OCI-LY7 (cell line): ENCODE measurements at regions not wholly inside any gene's neighbourhood (a gene's known extent, or its start where the extent isn't known, plus 50 kb on each side); places are given as distances from the start of the nearest gene placed in this dataset.

Experiments
- BruUV-seq: library from RNA; stranded (reverse); fragments of 400-500 nt; replicated peaks from 2 replicates; lab custom pipeline; 2021; lab: Mats Ljungman, UMichigan
- CTCF ChIA-PET: fragments of 300-600 bp; sonication (Branson Sonifier 250); formaldehyde crosslinking; loops from one replicate; lab custom pipeline; 2022; ENCODE audit warnings: antibody characterized with exemption; ENCODE audit not compliant: unreplicated experiment; lab: Charles Lee
- POLR2A ChIA-PET: fragments of 300-600 bp; sonication (Branson Sonifier 250); formaldehyde crosslinking; loops from one replicate; lab custom pipeline; 2022; ENCODE audit warnings: antibody characterized with exemption; lab: Charles Lee
- DNase-seq: peaks from one replicate; pipeline ENCODE4 v3.0.0-alpha.2; 2015; ENCODE audit warnings: low spot score
- H2AFZ ChIP-seq: fragments of 200-600 bp; sonication (generic), shearing (Covaris generic); 2 replicates; pipeline ENCODE4 v1.6.1; 2014; ENCODE audit warnings: mild to moderate bottlenecking, antibody characterized with exemption, low read length, moderate library complexity
- H3K27ac ChIP-seq: fragments of 200-600 bp; sonication (generic); 2 replicates; pipeline ENCODE4 v1.5.1; 2014; ENCODE audit warnings: mixed run types, low read depth, mild to moderate bottlenecking, moderate library complexity, low read length, inconsistent platforms; ENCODE audit not compliant: poor library complexity, severe bottlenecking
- H3K36me3 ChIP-seq: fragments of 200-600 bp; sonication (generic); 2 replicates; pipeline ENCODE4 v1.6.1; 2014; ENCODE audit warnings: mild to moderate bottlenecking, antibody characterized with exemption, low read length, moderate library complexity, mixed read lengths; ENCODE audit not compliant: insufficient read depth
- H3K4me1 ChIP-seq: fragments of 200-600 bp; sonication (generic); 2 replicates; pipeline ENCODE4 v1.5.1; 2014; ENCODE audit warnings: mild to moderate bottlenecking, low read length; ENCODE audit not compliant: insufficient read depth, poor library complexity, severe bottlenecking
- H3K4me2 ChIP-seq: fragments of 200-600 bp; sonication (generic); 2 replicates; pipeline ENCODE4 v1.6.1; 2014; ENCODE audit warnings: mild to moderate bottlenecking, low read length
- H3K4me3 ChIP-seq: fragments of 200-600 bp; sonication (generic); 2 replicates; pipeline ENCODE4 v1.5.1; 2014; ENCODE audit warnings: mild to moderate bottlenecking, low read depth, low read length; ENCODE audit not compliant: poor library complexity, severe bottlenecking
- H3K79me2 ChIP-seq: fragments of 200-600 bp; sonication (generic); 2 replicates; pipeline ENCODE4 v1.6.1; 2016; ENCODE audit warnings: low read depth, mild to moderate bottlenecking, low read length, moderate library complexity, mixed read lengths; ENCODE audit not compliant: insufficient read depth
- H3K9me2 ChIP-seq: fragments of 200-600 bp; sonication (generic); 2 replicates; pipeline ENCODE4 v1.6.1; 2016; ENCODE audit warnings: mild to moderate bottlenecking, low read length, mixed read lengths; ENCODE audit not compliant: insufficient read depth
- H3K9me3 ChIP-seq: fragments of 200-600 bp; sonication (generic); 2 replicates; pipeline ENCODE4 v1.6.1; 2014; ENCODE audit warnings: mild to moderate bottlenecking, mixed run types, low read length, mixed read lengths
- H4K20me1 ChIP-seq: fragments of 200-600 bp; sonication (generic); 2 replicates; pipeline ENCODE4 v1.6.1; 2014; ENCODE audit warnings: mild to moderate bottlenecking, antibody characterized with exemption, low read length, moderate library complexity, mixed read lengths; ENCODE audit not compliant: insufficient read depth
- EZH2phosphoT487 ChIP-seq: fragments of 200-600 bp; sonication (generic); IDR thresholded peaks from 2 replicates; pipeline ENCODE4 v1.6.1; 2018; ENCODE audit warnings: low read depth, borderline replicate concordance, mild to moderate bottlenecking, mixed run types, antibody characterized with exemption, low read length, moderate library complexity, mixed read lengths
- intact Hi-C: fragments of 100-400 bp; cut with micrococcal nuclease; formaldehyde crosslinking; loops from one replicate; pipeline ENCODE4 v1.10.0; 2022; ENCODE audit not compliant: unreplicated experiment
- TF ChIP-seq, protein P1 (sequence below): fragments of 200-600 bp; sonication (generic); conservative IDR thresholded peaks from 2 replicates; pipeline ENCODE4 v1.5.1; 2014; ENCODE audit warnings: mild to moderate bottlenecking, antibody characterized with exemption, low read length, moderate library complexity, mixed read lengths

DNA sequence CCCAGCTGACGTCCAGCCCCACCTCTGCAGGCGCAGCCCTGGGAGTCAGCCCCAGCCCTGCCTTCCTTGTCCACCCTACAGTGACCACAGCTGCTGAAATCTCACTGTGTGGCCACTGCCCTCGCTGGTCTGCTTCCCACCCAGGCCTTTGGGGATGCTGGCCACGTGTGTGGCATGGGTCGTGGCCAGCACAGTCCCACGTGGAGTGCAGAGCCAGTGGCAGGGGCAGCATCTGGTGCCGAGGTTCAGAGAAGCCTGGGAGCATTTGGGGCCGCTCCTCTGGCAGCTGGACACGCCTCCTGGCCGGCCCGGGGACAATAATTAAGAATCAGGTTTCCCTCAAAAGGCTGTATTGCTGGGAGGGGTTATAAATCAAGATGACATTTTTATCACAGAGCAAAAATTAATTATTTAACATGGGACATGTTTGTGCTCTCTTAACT, 92.1 kb downstream of the HMX1 start:
- Histone ChIP-seq H3K4me2 (no peak overlapping the region), H3K9me2 (no peaks in the 10 kb centered on the region), H3K36me3 (no peaks in the 10 kb centered on the region), H2AFZ (no peak overlapping the region), H3K27ac (no peak overlapping the region), H3K9me3 (no peaks in the 10 kb centered on the region), H3K4me3 (no peak overlapping the region), H4K20me1 (no peaks in the 10 kb centered on the region), H3K79me2 (no peaks in the 10 kb centered on the region), H3K4me1 (no peaks in the 10 kb centered on the region)
- no peak for DNase-seq
- ChIA-PET POLR2A (no interaction called here), CTCF (no interaction called here)
- TF ChIP-seq, protein P1, sequence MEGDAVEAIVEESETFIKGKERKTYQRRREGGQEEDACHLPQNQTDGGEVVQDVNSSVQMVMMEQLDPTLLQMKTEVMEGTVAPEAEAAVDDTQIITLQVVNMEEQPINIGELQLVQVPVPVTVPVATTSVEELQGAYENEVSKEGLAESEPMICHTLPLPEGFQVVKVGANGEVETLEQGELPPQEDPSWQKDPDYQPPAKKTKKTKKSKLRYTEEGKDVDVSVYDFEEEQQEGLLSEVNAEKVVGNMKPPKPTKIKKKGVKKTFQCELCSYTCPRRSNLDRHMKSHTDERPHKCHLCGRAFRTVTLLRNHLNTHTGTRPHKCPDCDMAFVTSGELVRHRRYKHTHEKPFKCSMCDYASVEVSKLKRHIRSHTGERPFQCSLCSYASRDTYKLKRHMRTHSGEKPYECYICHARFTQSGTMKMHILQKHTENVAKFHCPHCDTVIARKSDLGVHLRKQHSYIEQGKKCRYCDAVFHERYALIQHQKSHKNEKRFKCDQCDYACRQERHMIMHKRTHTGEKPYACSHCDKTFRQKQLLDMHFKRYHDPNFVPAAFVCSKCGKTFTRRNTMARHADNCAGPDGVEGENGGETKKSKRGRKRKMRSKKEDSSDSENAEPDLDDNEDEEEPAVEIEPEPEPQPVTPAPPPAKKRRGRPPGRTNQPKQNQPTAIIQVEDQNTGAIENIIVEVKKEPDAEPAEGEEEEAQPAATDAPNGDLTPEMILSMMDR = no peak
- no peak for TF ChIP-seq EZH2phosphoT487
- intact Hi-C loops = no loop called here
- no TSS peak for BruUV-seq

DNA sequence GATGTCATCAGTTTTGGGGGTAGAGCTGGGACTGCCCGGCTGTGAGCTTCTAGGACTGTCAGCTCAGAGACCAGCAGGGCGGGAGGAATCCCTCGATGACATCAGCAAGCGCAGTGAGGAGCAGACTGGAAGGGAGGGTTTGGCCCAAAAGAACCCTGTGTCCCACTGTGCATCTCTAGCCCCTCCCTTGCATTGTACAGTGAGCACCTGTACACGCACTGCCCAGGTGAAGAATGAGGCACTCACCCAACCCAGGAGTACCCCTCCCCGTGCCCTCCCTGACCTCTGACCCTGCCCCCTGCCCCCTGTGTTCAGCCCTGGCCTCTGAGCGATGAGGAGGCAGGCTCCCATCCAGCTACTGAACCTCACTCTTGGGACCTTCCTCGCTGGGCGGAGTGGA, 92.9 kb downstream of the HMX1 start:
- intact Hi-C loops = no loop called here

DNA sequence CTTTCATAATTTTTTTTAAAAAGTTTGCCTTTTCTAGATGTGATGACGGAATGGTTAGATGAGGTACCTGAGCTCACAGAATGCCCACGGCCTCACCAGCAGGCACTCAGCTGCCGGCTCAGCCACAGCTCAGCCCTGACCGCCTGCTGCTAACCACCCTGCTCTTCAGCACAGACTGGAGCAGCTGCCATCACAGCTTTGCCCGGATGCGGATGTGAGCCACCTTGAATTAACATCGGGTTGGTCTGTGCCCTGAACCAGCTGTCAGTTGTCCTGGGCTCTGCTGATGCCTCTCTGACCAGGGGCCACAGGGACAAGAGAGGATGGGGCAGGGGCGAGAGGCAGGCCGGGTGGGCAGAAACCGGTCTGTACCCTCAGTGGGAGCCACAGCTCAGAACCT, 93.3 kb downstream of the HMX1 start:
- Histone ChIP-seq H2AFZ (no peak overlapping the region), H3K36me3 (no peaks in the 10 kb centered on the region), H3K4me1 (no peaks in the 10 kb centered on the region), H3K27ac (no peak overlapping the region), H4K20me1 (no peaks in the 10 kb centered on the region), H3K79me2 (no peaks in the 10 kb centered on the region), H3K9me3 (no peaks in the 10 kb centered on the region), H3K9me2 (no peaks in the 10 kb centered on the region), H3K4me3 (no peak overlapping the region), H3K4me2 (no peak overlapping the region)
- no TSS peak for BruUV-seq
- ChIA-PET POLR2A (no interaction called here), CTCF (no interaction called here)
- no peak for DNase-seq
- TF ChIP-seq, protein P1 = no peak
- TF ChIP-seq EZH2phosphoT487 = no peak
- intact Hi-C loops = no loop called here

More for the DNA sequence above, 92.9 kb downstream of the HMX1 start:
- Histone ChIP-seq H3K27ac (no peak overlapping the region), H3K9me2 (no peaks in the 10 kb centered on the region), H3K36me3 (no peaks in the 10 kb centered on the region), H3K4me3 (no peak overlapping the region), H4K20me1 (no peaks in the 10 kb centered on the region), H3K4me1 (no peaks in the 10 kb centered on the region), H2AFZ (no peak overlapping the region), H3K9me3 (no peaks in the 10 kb centered on the region), H3K4me2 (no peak overlapping the region), H3K79me2 (no peaks in the 10 kb centered on the region)
- no peak for DNase-seq
- BruUV-seq = no TSS peak
- no peak for TF ChIP-seq EZH2phosphoT487
- TF ChIP-seq, protein P1 = no peak
- CTCF ChIA-PET = no interaction called here
- POLR2A ChIA-PET = no interaction called here
